Vagina (tissue), 2 donors: ENCODE measurements at regions not wholly inside any gene's neighbourhood (a gene's known extent, or its start where the extent isn't known, plus 50 kb on each side); places are given as distances from the start of the nearest gene placed in this dataset.

Experiments
- DNase-seq, 2 donors: peaks; one replicate each; pipeline ENCODE4 v3.0.0-alpha.2; 2017; ENCODE audit errors: extremely low spot score in 2 of 2
- H3K27ac ChIP-seq: fragments of 200-600 bp; sonication (generic); one replicate; pipeline ENCODE4 v1.5.1; 2019
- H3K27me3 ChIP-seq: fragments of 200-600 bp; sonication (generic); one replicate; pipeline ENCODE4 v1.5.1; 2019
- H3K36me3 ChIP-seq, 2 donors: fragments of 200-600 bp; sonication (generic); one replicate each; pipeline ENCODE4 v1.5.1; 2017 to 2019
- H3K4me1 ChIP-seq: fragments of 200-600 bp; sonication (generic); one replicate; pipeline ENCODE4 v1.5.1; 2019
- H3K4me3 ChIP-seq, 2 donors: fragments of 200-600 bp; sonication (generic); 1 replicate in 1 of 2; 2 replicates in 1 of 2; pipeline ENCODE4 v1.5.1; 2016 to 2019
- H3K9me3 ChIP-seq: fragments of 200-600 bp; sonication (generic); one replicate; pipeline ENCODE4 v1.5.1; 2019
- CTCF ChIP-seq, 3 experiments: fragments of 450-650 bp in 2 of 3; fragments of 200-600 bp in 1 of 3; sonication (generic) in 1 of 3; IDR thresholded peaks; one replicate each; pipeline ENCODE4 v1.5.1; 2017 to 2019; ENCODE audit warnings: antibody characterized with exemption in 3 of 3, mild to moderate bottlenecking in 2 of 3, moderate library complexity in 2 of 3
- POLR2A ChIP-seq, 2 donors: fragments of 450-650 bp; IDR thresholded peaks; one replicate each; pipeline ENCODE4 v1.6.1; 2017; ENCODE audit warnings: antibody characterized with exemption in 2 of 2, mild to moderate bottlenecking in 2 of 2, moderate library complexity in 2 of 2
- POLR2AphosphoS5 ChIP-seq, 2 donors: sonication (generic); formaldehyde crosslinking; IDR thresholded peaks; one replicate each; pipeline ENCODE4 v1.9.0; 2017; ENCODE audit warnings: antibody characterized with exemption in 2 of 2, mild to moderate bottlenecking in 2 of 2, low read depth in 1 of 2; ENCODE audit not compliant: insufficient read depth in 1 of 2
- intact Hi-C: fragments of 100-400 bp; cut with DNase I; formaldehyde crosslinking; loops from one replicate; pipeline ENCODE4 v1.15.1; 2023

GRCh38 chr17:36817483-36818048, 119.7 kb upstream of the LHX1 start:
- DNase-seq, result no peak
- Histone ChIP-seq H3K9me3 (no peaks in the 10 kb centered on the region), H3K36me3 (no peaks in the 10 kb centered on the region), H3K4me3 (no peak overlapping the region), H3K4me1 (no peaks in the 10 kb centered on the region), H3K27me3 (no peaks in the 10 kb centered on the region), H3K27ac (no peak overlapping the region)
- intact Hi-C loops, result no loop called here
- TF ChIP-seq POLR2A (IDR thresholded peaks at IDR 0.05), result no peak
- TF ChIP-seq POLR2AphosphoS5 (IDR thresholded peaks at IDR 0.05; ENCODE audit: insufficient read depth in 1 of 2, low read depth in 1 of 2), result no peak
- TF ChIP-seq CTCF (IDR thresholded peaks at IDR 0.05), result no peak

GRCh38 chr17:36818134-36818825, 119.0 kb upstream of the LHX1 start:
- Histone ChIP-seq H3K36me3 (no peaks in the 10 kb centered on the region), H3K4me1 (no peaks in the 10 kb centered on the region), H3K27ac (no peak overlapping the region), H3K9me3 (no peaks in the 10 kb centered on the region), H3K4me3 (no peak overlapping the region), H3K27me3 (no peaks in the 10 kb centered on the region)
- no peak for DNase-seq
- TF ChIP-seq POLR2A (IDR thresholded peaks at IDR 0.05) (no peak), CTCF (IDR thresholded peaks at IDR 0.05) (no peak), POLR2AphosphoS5 (IDR thresholded peaks at IDR 0.05; ENCODE audit: insufficient read depth in 1 of 2, low read depth in 1 of 2) (no peak)
- intact Hi-C loops, result no loop called here

GRCh38 chr17:36823850-36824677, 113.2 kb upstream of the LHX1 start:
- H3K27me3 ChIP-seq, result no peaks in the 10 kb centered on the region
- H3K4me3 ChIP-seq, result no peak overlapping the region
- DNase-seq, result no peak
- no peaks in the 10 kb centered on the region for H3K9me3 ChIP-seq
- no peak for TF ChIP-seq POLR2AphosphoS5 (IDR thresholded peaks at IDR 0.05; ENCODE audit: insufficient read depth in 1 of 2, low read depth in 1 of 2)
- intact Hi-C loops, result no loop called here
- no peaks in the 10 kb centered on the region for H3K36me3 ChIP-seq
- no peak overlapping the region for H3K27ac ChIP-seq
- H3K4me1 ChIP-seq, result no peaks in the 10 kb centered on the region

DNA sequence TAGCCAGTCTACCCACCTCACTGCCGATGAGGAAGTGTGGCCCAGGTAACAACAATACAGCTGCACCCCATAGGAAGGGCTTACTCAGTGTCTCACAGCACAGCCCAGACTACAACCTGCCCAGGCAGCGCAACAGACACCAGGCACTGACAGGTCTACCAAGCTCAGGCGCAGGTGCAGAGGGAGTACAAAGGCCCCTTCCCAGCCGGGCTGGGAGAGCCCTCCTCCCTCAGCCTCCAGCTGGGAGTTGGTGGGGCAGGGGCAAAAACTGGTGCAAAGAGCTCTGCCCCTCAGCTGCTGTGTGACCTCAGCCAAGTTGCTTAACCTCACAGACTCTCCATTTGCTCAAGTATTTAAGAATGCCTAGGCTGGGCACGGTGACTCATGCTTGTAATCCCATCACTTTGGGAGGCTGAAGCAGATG, 112.6 kb upstream of the LHX1 start:
- no peaks in the 10 kb centered on the region for H3K9me3 ChIP-seq
- no peaks in the 10 kb centered on the region for H3K4me1 ChIP-seq
- intact Hi-C loops, result no loop called here
- DNase-seq, result no peak
- no peaks in the 10 kb centered on the region for H3K36me3 ChIP-seq
- H3K27ac ChIP-seq, result no peak overlapping the region
- TF ChIP-seq CTCF (IDR thresholded peaks at IDR 0.05) (no peak), POLR2A (IDR thresholded peaks at IDR 0.05) (no peak), POLR2AphosphoS5 (IDR thresholded peaks at IDR 0.05; ENCODE audit: insufficient read depth in 1 of 2, low read depth in 1 of 2) (no peak)
- H3K27me3 ChIP-seq, result no peaks in the 10 kb centered on the region
- H3K4me3 ChIP-seq, result no peak overlapping the region

DNA sequence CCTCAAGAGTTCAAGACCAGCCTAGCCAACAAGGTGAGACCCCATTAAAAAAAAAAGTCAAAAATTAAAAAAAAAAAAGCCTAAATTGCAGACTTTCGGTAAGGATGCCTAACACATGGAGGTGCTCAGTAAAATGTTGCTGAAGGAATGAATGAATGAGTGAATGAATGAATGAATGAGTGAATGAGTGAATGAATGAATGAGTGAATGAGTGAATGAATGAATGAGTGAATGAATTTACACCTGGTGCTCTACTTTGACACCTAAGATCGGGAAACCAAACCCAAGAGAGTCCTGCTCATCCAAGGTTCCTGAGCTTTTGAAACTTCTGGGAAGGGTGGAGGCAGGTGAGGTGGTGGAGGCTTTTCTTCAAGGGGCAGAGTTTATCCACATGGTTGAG, 112.2 kb upstream of the LHX1 start:
- Histone ChIP-seq H3K4me3 (no peak overlapping the region), H3K9me3 (no peaks in the 10 kb centered on the region), H3K36me3 (no peaks in the 10 kb centered on the region), H3K27me3 (no peaks in the 10 kb centered on the region), H3K4me1 (no peaks in the 10 kb centered on the region), H3K27ac (no peak overlapping the region)
- no peak for DNase-seq
- intact Hi-C loops, result no loop called here
- TF ChIP-seq CTCF (IDR thresholded peaks at IDR 0.05) (no peak), POLR2A (IDR thresholded peaks at IDR 0.05) (no peak)
